K562 (cell line): ENCODE measurements at regions not wholly inside any gene's neighbourhood (a gene's known extent, or its start where the extent isn't known, plus 50 kb on each side); places are given as distances from the start of the nearest gene placed in this dataset.

ENCODE experiments used
- ATAC-seq: fragments of 200-7000 bp; cut with Tn5 transposase; 3 replicates; pipeline ENCODE4 v1.9.1; 2020; ENCODE audit warnings: moderate library complexity
- BruUV-seq: library from RNA; stranded (reverse); fragments of 400-500 nt; replicated peaks from 2 replicates; lab custom pipeline; 2021; lab: Mats Ljungman, UMichigan
- CTCF ChIA-PET: fragments of 300-600 bp; formaldehyde crosslinking; extraction: SDS; loops from one replicate; lab custom pipeline; 2021; ENCODE audit warnings: low intra/inter-chr PET ratio; lab: Yijun Ruan, JAX
- POLR2A ChIA-PET: fragments of 300-600, 350-650 bp; sonication (Branson Sonifier 250); formaldehyde crosslinking; extraction: SDS; loops from one replicate; lab custom pipeline; 2021; ENCODE audit warnings: antibody characterized with exemption, inconsistent platforms; lab: Yijun Ruan, JAX
- DNase-seq, 4 experiments: peaks; one replicate each; pipeline versions ENCODE4 v3.0.0 to v3.0.0-alpha.2; 2011 to 2018; ENCODE audit warnings: low spot score in 3 of 4, mixed read lengths in 3 of 4; ENCODE audit errors: extremely low read depth in 1 of 4
- FAIRE-seq: peaks from 2 replicates; lab custom pipeline; 2011; peaks lifted over from hg19 to GRCh38; lab: Jason Lieb, UNC
- H2AFZ ChIP-seq: 2 replicates; pipeline ENCODE4 v1.6.0; 2011; ENCODE audit warnings: low read depth, low read length, control low read depth, inconsistent platforms
- H3K27ac ChIP-seq: fragments of 200-600 bp; 3 replicates; pipeline ENCODE4 v1.8.0; 2011; ENCODE audit warnings: low read depth, mild to moderate bottlenecking, control low read depth, inconsistent platforms, low read length, moderate library complexity, mixed read lengths; ENCODE audit errors: extremely low read depth
- H3K27me3 ChIP-seq, 2 experiments: fragments of 300-600 bp in 1 of 2; 2 replicates in 1 of 2; 3 replicates in 1 of 2; pipeline versions ENCODE4 v1.6.0 to v1.8.0; 2011; ENCODE audit warnings: inconsistent platforms in 2 of 2, low read length in 2 of 2, mild to moderate bottlenecking in 1 of 2, mixed read lengths in 1 of 2, moderate library complexity in 1 of 2; ENCODE audit not compliant: control insufficient read depth in 2 of 2, insufficient read depth in 2 of 2
- H3K36me3 ChIP-seq: fragments of 300-600 bp; 3 replicates; pipeline ENCODE4 v1.8.0; 2011; ENCODE audit warnings: mild to moderate bottlenecking, low read length, inconsistent platforms; ENCODE audit not compliant: control insufficient read depth, insufficient read depth
- H3K4me1 ChIP-seq, 2 experiments: fragments of 200-600 bp in 1 of 2; replicated peaks in 1 of 2; 2 replicates in 1 of 2; 3 replicates in 1 of 2; pipeline versions ENCODE4 v1.5.1 to v1.8.0; 2011; ENCODE audit warnings: inconsistent platforms in 2 of 2, low read length in 2 of 2, mild to moderate bottlenecking in 1 of 2, mixed read lengths in 1 of 2, moderate library complexity in 1 of 2; ENCODE audit not compliant: control insufficient read depth in 2 of 2, insufficient read depth in 2 of 2
- H3K4me2 ChIP-seq: 2 replicates; pipeline ENCODE4 v1.6.1; 2011; ENCODE audit warnings: low read length, control low read depth, inconsistent platforms, mixed read lengths; ENCODE audit not compliant: insufficient read depth
- H3K4me3 ChIP-seq: fragments of 200-600 bp; sonication (generic), shearing (Covaris generic); 2 replicates; pipeline ENCODE4 v1.5.1; 2016; ENCODE audit warnings: control low read depth, inconsistent platforms
- H3K79me2 ChIP-seq: fragments of 200-600 bp; 3 replicates; pipeline ENCODE4 v1.8.0; 2011; ENCODE audit warnings: low read length, inconsistent platforms; ENCODE audit not compliant: control insufficient read depth, insufficient read depth
- H3K9ac ChIP-seq, 2 experiments: 2 replicates each; pipeline versions ENCODE4 v1.6.0 to v1.6.1; 2011; ENCODE audit warnings: low read depth in 2 of 2, low read length in 2 of 2, control low read depth in 1 of 2, inconsistent platforms in 1 of 2, mild to moderate bottlenecking in 1 of 2, mixed read lengths in 1 of 2; ENCODE audit not compliant: insufficient read depth in 1 of 2
- H3K9me1 ChIP-seq: one replicate; pipeline ENCODE4 v1.6.0; 2011; ENCODE audit warnings: inconsistent platforms, mild to moderate bottlenecking, low read length, moderate library complexity; ENCODE audit not compliant: control insufficient read depth, insufficient read depth
- H3K9me3 ChIP-seq: replicated peaks from 2 replicates; pipeline ENCODE4 v1.5.1; 2011; ENCODE audit warnings: low read depth, low read length, inconsistent platforms; ENCODE audit not compliant: control insufficient read depth, insufficient read depth
- H4K20me1 ChIP-seq: replicated peaks from 2 replicates; pipeline ENCODE4 v1.6.1; 2011; ENCODE audit warnings: low read length, inconsistent platforms, mixed read lengths; ENCODE audit not compliant: control insufficient read depth, insufficient read depth
- CBFA2T2 ChIP-seq: fragments of 450-650 bp; conservative IDR thresholded peaks from 2 replicates; pipeline ENCODE4 v1.6.1; 2017; ENCODE audit warnings: mild to moderate bottlenecking
- CHD1 ChIP-seq: fragments of 200-600 bp; sonication (generic); IDR thresholded peaks from one replicate; pipeline ENCODE4 v1.6.1; 2012; ENCODE audit warnings: mild to moderate bottlenecking, moderate library complexity, low read length, inconsistent platforms
- CHD4 ChIP-seq: fragments of 200-600 bp; sonication (generic); IDR thresholded peaks from 3 replicates; pipeline ENCODE4 v1.6.1; 2012; ENCODE audit warnings: low read depth, mild to moderate bottlenecking, mixed read lengths, low read length, inconsistent platforms; ENCODE audit not compliant: insufficient read depth, insufficient replicate concordance, poor library complexity, severe bottlenecking
- CREBBP ChIP-seq: IDR thresholded peaks from one replicate; pipeline ENCODE4 v1.6.1; 2012; ENCODE audit warnings: low read depth, mild to moderate bottlenecking, control low read depth, inconsistent platforms, low read length
- ILK ChIP-seq: fragments of 450-650 bp; IDR thresholded peaks from 2 replicates; pipeline ENCODE4 v1.6.1; 2016; ENCODE audit warnings: missing genetic modification characterization, low read depth, mild to moderate bottlenecking, missing compliant biosample characterization, moderate library complexity, borderline replicate concordance
- NEUROD1 ChIP-seq: fragments of 150-350 bp; IDR thresholded peaks from 2 replicates; pipeline ENCODE4 v1.6.1; 2014; ENCODE audit warnings: borderline replicate concordance, low read length, low read depth; ENCODE audit not compliant: partially characterized antibody
- RBBP5 ChIP-seq: fragments of 200-600 bp; sonication (generic); IDR thresholded peaks from 2 replicates; pipeline ENCODE4 v1.6.1; 2012; ENCODE audit warnings: borderline replicate concordance, mild to moderate bottlenecking, low read length, control low read depth, inconsistent platforms; ENCODE audit not compliant: insufficient read depth, poor library complexity, severe bottlenecking
- RCOR1 ChIP-seq, 2 experiments: IDR thresholded peaks; 2 replicates each; pipeline ENCODE4 v1.6.1; 2012; ENCODE audit warnings: low read depth in 2 of 2, low read length in 2 of 2, borderline replicate concordance in 1 of 2, improper control_type of control experiment in 1 of 2
- SRSF7 ChIP-seq: fragments of 200-400 bp; formaldehyde crosslinking; optimal IDR thresholded peaks from 2 replicates; pipeline ENCODE3; 2017; ENCODE audit warnings: mild to moderate bottlenecking, low read depth, low read length
- TAF15 ChIP-seq: fragments of 200-400 bp; formaldehyde crosslinking; IDR thresholded peaks from 2 replicates; pipeline ENCODE4 v1.6.1; 2017; ENCODE audit warnings: mild to moderate bottlenecking, low read depth, low read length, moderate library complexity
- TRIM28 ChIP-seq: fragments of 450-650 bp; IDR thresholded peaks from 2 replicates; pipeline ENCODE4 v1.6.1; 2017
- ZBED1 ChIP-seq: IDR thresholded peaks from 2 replicates; pipeline ENCODE4 v1.6.1; 2014
- ZBTB33 ChIP-seq: sonication (generic); formaldehyde crosslinking; IDR thresholded peaks from 2 replicates; pipeline ENCODE4 v1.8.1; 2023; ENCODE audit warnings: mild to moderate bottlenecking, missing genetic modification reagents
- ZNF124 ChIP-seq: sonication (generic); formaldehyde crosslinking; IDR thresholded peaks from 2 replicates; pipeline ENCODE4 v1.8.1; 2022; ENCODE audit warnings: missing genetic modification reagents
- ZNF165 ChIP-seq: fragments of 250-450 bp; sonication (Bioruptor Pico); IDR thresholded peaks from 2 replicates; pipeline ENCODE4 v1.4.0; 2020; ENCODE audit warnings: borderline replicate concordance
- WGBS: fragments of 100-300 bp; shearing (Covaris generic); methylation state at CpG from one replicate; pipeline ENCODE4 v1.1.6; 2016; ENCODE audit warnings: low coverage, mixed read lengths; ENCODE audit not compliant: insufficient coverage; ENCODE audit errors: missing lambda C conversion rate; 5-methylcytosine and 5-hydroxymethylcytosine counted together
- in situ Hi-C: fragments of 300-500 bp; cut with MboI; formaldehyde crosslinking; loops from 4 replicates; pipeline ENCODE4 v1.15.0; 2018; ENCODE audit warnings: inconsistent platforms, mixed read lengths
- intact Hi-C: fragments of 100-400 bp; cut with micrococcal nuclease; formaldehyde crosslinking; loops from 2 replicates; pipeline ENCODE4 v1.14.2; 2022
- TF ChIP-seq, protein P1 (sequence below): fragments of 450-650 bp; IDR thresholded peaks from 2 replicates; pipeline ENCODE4 v1.6.1; 2016; ENCODE audit warnings: mild to moderate bottlenecking

- TF ChIP-seq, protein P1, sequence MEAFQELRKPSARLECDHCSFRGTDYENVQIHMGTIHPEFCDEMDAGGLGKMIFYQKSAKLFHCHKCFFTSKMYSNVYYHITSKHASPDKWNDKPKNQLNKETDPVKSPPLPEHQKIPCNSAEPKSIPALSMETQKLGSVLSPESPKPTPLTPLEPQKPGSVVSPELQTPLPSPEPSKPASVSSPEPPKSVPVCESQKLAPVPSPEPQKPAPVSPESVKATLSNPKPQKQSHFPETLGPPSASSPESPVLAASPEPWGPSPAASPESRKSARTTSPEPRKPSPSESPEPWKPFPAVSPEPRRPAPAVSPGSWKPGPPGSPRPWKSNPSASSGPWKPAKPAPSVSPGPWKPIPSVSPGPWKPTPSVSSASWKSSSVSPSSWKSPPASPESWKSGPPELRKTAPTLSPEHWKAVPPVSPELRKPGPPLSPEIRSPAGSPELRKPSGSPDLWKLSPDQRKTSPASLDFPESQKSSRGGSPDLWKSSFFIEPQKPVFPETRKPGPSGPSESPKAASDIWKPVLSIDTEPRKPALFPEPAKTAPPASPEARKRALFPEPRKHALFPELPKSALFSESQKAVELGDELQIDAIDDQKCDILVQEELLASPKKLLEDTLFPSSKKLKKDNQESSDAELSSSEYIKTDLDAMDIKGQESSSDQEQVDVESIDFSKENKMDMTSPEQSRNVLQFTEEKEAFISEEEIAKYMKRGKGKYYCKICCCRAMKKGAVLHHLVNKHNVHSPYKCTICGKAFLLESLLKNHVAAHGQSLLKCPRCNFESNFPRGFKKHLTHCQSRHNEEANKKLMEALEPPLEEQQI: no peak
- TF ChIP-seq RCOR1 (IDR thresholded peaks at IDR 0.05; ENCODE audit: borderline replicate concordance in 1 of 2, low read depth in 2 of 2, low read length in 2 of 2): no peak
Measured at GRCh38 chr2:15704788-15705115, 113.1 kb downstream of the DDX1 start (continued).

- peaks cover 16 to 26% of the 10 kb centered on the region in 2 experiments; a peak in 3 of 5 replicates for H3K27me3 ChIP-seq
- WGBS: 2% methylated on average over 6 of the region's 6 CpGs
- CTCF ChIA-PET: no interaction called here
- FAIRE-seq (no peak), ATAC-seq (no peak), DNase-seq (no peak)
- H3K4me2 ChIP-seq: no peak overlapping the region
- peaks cover 2% of the 10 kb centered on the region; the same call in 1 of the 2 replicates for H4K20me1 ChIP-seq
- H3K36me3 ChIP-seq: no peaks in the 10 kb centered on the region
- no peak overlapping the region for H3K9ac ChIP-seq
- in situ Hi-C loops: no loop called here
- no peak overlapping the region for H3K27ac ChIP-seq
- TF ChIP-seq RBBP5 (no peak), ZNF165 (CRISPR knock-in tag) (no peak), CBFA2T2 (no peak), CHD1 (no peak), ZNF124 (no peak), SRSF7 (no peak), ZBTB33 (CRISPR knock-in tag) (no peak), TRIM28 (no peak), ILK (tag) (no peak), CREBBP (no peak), ZBED1 (no peak), NEUROD1 (no peak), CHD4 (no peak), TAF15 (no peak)
- H3K79me2 ChIP-seq: no peaks in the 10 kb centered on the region
- H3K9me1 ChIP-seq: no peaks in the 10 kb centered on the region
- POLR2A ChIA-PET: no interaction called here
- no peaks in the 10 kb centered on the region for H3K4me1 ChIP-seq
- H3K4me3 ChIP-seq: no peak overlapping the region
- H3K9me3 ChIP-seq: no peaks in the 10 kb centered on the region
- intact Hi-C loops: no loop called here
- BruUV-seq: no TSS peak
- no peak overlapping the region for H2AFZ ChIP-seq
Measured at GRCh38 chr2:15705310-15705709, 113.6 kb downstream of the DDX1 start.
